ENCODE measurements at regions not wholly inside any gene's neighbourhood (a gene's known extent, or its start where the extent isn't known, plus 50 kb on each side); places are given as distances from the start of the nearest gene placed in this dataset.

DNA sequence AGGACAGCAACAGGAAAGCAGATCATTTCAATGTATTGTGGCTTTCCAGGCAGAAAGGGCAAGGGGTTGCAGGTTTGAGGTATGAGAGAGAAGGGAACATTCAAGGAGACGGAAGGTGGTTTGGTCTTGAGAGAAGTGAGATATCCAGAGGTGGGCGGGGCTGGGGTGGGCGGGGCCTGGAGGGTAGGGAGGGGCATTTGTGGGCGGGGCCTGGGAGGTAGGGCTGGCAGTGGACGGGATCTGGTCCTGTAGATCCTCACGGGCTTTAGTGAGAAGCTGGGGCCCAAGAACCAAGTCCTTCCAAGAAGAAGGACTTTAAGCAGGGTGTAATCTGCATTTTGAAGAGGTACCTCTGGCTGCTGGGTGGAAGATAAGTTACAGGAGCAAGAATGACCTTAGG is 199.2 kb downstream of the MN1 start:
- TF ChIP-seq, protein P1, sequence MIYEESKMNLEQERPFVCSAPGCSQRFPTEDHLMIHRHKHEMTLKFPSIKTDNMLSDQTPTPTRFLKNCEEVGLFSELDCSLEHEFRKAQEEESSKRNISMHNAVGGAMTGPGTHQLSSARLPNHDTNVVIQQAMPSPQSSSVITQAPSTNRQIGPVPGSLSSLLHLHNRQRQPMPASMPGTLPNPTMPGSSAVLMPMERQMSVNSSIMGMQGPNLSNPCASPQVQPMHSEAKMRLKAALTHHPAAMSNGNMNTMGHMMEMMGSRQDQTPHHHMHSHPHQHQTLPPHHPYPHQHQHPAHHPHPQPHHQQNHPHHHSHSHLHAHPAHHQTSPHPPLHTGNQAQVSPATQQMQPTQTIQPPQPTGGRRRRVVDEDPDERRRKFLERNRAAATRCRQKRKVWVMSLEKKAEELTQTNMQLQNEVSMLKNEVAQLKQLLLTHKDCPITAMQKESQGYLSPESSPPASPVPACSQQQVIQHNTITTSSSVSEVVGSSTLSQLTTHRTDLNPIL (CRISPR knock-in tag; IDR thresholded peaks at IDR 0.05; ENCODE audit: low read depth): no peak
- TF ChIP-seq, protein P2, sequence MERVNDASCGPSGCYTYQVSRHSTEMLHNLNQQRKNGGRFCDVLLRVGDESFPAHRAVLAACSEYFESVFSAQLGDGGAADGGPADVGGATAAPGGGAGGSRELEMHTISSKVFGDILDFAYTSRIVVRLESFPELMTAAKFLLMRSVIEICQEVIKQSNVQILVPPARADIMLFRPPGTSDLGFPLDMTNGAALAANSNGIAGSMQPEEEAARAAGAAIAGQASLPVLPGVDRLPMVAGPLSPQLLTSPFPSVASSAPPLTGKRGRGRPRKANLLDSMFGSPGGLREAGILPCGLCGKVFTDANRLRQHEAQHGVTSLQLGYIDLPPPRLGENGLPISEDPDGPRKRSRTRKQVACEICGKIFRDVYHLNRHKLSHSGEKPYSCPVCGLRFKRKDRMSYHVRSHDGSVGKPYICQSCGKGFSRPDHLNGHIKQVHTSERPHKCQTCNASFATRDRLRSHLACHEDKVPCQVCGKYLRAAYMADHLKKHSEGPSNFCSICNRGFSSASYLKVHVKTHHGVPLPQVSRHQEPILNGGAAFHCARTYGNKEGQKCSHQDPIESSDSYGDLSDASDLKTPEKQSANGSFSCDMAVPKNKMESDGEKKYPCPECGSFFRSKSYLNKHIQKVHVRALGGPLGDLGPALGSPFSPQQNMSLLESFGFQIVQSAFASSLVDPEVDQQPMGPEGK (CRISPR knock-in tag; IDR thresholded peaks at IDR 0.05; ENCODE audit: borderline replicate concordance): no peak
- no peak for TF ChIP-seq GLIS3 (CRISPR knock-in tag; IDR thresholded peaks at IDR 0.05)
- TF ChIP-seq PPARA (CRISPR knock-in tag; IDR thresholded peaks at IDR 0.05; ENCODE audit: borderline replicate concordance): no peak
- TF ChIP-seq ZNF8 (CRISPR knock-in tag; IDR thresholded peaks at IDR 0.05): no peak
- TF ChIP-seq, protein P3, sequence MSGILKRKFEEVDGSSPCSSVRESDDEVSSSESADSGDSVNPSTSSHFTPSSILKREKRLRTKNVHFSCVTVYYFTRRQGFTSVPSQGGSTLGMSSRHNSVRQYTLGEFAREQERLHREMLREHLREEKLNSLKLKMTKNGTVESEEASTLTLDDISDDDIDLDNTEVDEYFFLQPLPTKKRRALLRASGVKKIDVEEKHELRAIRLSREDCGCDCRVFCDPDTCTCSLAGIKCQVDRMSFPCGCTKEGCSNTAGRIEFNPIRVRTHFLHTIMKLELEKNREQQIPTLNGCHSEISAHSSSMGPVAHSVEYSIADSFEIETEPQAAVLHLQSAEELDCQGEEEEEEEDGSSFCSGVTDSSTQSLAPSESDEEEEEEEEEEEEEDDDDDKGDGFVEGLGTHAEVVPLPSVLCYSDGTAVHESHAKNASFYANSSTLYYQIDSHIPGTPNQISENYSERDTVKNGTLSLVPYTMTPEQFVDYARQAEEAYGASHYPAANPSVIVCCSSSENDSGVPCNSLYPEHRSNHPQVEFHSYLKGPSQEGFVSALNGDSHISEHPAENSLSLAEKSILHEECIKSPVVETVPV (CRISPR knock-in tag; IDR thresholded peaks at IDR 0.05): no peak
- no peak for TF ChIP-seq ZNF70 (CRISPR knock-in tag; IDR thresholded peaks at IDR 0.05)
- no peak for TF ChIP-seq ZFP30 (CRISPR knock-in tag; IDR thresholded peaks at IDR 0.05)
- no peak for TF ChIP-seq BACH2 (CRISPR knock-in tag; IDR thresholded peaks at IDR 0.05; ENCODE audit: borderline replicate concordance)
